ENCODE measurements at regions not wholly inside any gene's neighbourhood (a gene's known extent, or its start where the extent isn't known, plus 50 kb on each side); places are given as distances from the start of the nearest gene placed in this dataset.

GRCh38 chr4:114217150-114217817 lies 237.8 kb upstream of the ARSJ start:
- Mint-ChIP-seq H3K4me1 (no peaks in the 10 kb centered on the region), H3K27ac (no peak overlapping the region), H3K9me3 (ENCODE audit: insufficient read depth) (no peaks in the 10 kb centered on the region), H3K4me3 (no peak overlapping the region), H3K27me3 (no peaks in the 10 kb centered on the region)
- ATAC-seq (ENCODE audit: low read depth) = no peak
- WGBS (ENCODE audit: insufficient coverage) = 95% methylated on average over 7 of the region's 10 CpGs
- H2AFZ ChIP-seq (ENCODE audit: insufficient read depth, low read depth, low read length, poor library complexity, severe bottlenecking) = no peak overlapping the region
- no peaks in the 10 kb centered on the region for H3K36me3 ChIP-seq (replicated peaks in 1 of 2; ENCODE audit: control extremely low read depth in 1 of 2, control insufficient read depth in 1 of 2, extremely low read depth in 1 of 2, insufficient read depth in 2 of 2, low read length in 1 of 2)
- DNase-seq = no peak
- ChIA-PET CTCF (no interaction called here), POLR2A (no interaction called here)
- no peak overlapping the region for H3K9ac ChIP-seq (ENCODE audit: low read length)
- no peak overlapping the region for H3K4me2 ChIP-seq (replicated peaks; ENCODE audit: low read depth, low read length, poor library complexity, severe bottlenecking)
- TF ChIP-seq CTCF (IDR thresholded peaks at IDR 0.05) (no peak), EZH2 (IDR thresholded peaks at IDR 0.05; ENCODE audit: borderline replicate concordance, insufficient read depth, low read depth, low read length, poor library complexity, severe bottlenecking) (no peak)
- H3K4me3 ChIP-seq (ENCODE audit: control extremely low read depth in 1 of 5, extremely low read depth in 1 of 5, insufficient read depth in 1 of 5, low read depth in 2 of 5, low read length in 4 of 5) = no peak overlapping the region
- H3K27me3 ChIP-seq (replicated peaks in 1 of 4; ENCODE audit: control extremely low read depth in 1 of 4, control insufficient read depth in 3 of 4, insufficient read depth in 4 of 4, low read length in 3 of 4) = no peaks in the 10 kb centered on the region
- H3K4me1 ChIP-seq (ENCODE audit: control insufficient read depth in 2 of 2, insufficient read depth in 2 of 2, low read length in 2 of 2) = no peaks in the 10 kb centered on the region
- no peaks in the 10 kb centered on the region for H3K79me2 ChIP-seq (ENCODE audit: control insufficient read depth, insufficient read depth, low read length)
- intact Hi-C loops (cut with micrococcal nuclease) = no loop called here
- H4K20me1 ChIP-seq (ENCODE audit: control insufficient read depth, insufficient read depth, low read length, poor library complexity, severe bottlenecking) = no peaks in the 10 kb centered on the region
- no peak overlapping the region for H3K27ac ChIP-seq (ENCODE audit: low read length in 2 of 2)
- H3K9me3 ChIP-seq (ENCODE audit: control extremely low read depth in 1 of 3, control insufficient read depth in 2 of 3, insufficient read depth in 1 of 3, low read length in 2 of 3) = peaks cover 0 to 4% (median 0%) of the 10 kb centered on the region in 3 donors

- 100% methylated on average over 1 of the region's 1 CpG for WGBS (ENCODE audit: insufficient coverage)
- no peak overlapping the region for H2AFZ ChIP-seq (ENCODE audit: insufficient read depth, low read depth, low read length, poor library complexity, severe bottlenecking)
- no peaks in the 10 kb centered on the region for H3K27me3 ChIP-seq (replicated peaks in 1 of 4; ENCODE audit: control extremely low read depth in 1 of 4, control insufficient read depth in 3 of 4, insufficient read depth in 4 of 4, low read length in 3 of 4)
- no peaks in the 10 kb centered on the region for H3K4me1 ChIP-seq (ENCODE audit: control insufficient read depth in 2 of 2, insufficient read depth in 2 of 2, low read length in 2 of 2)
- H3K4me2 ChIP-seq (replicated peaks; ENCODE audit: low read depth, low read length, poor library complexity, severe bottlenecking) = no peak overlapping the region
- H4K20me1 ChIP-seq (ENCODE audit: control insufficient read depth, insufficient read depth, low read length, poor library complexity, severe bottlenecking) = no peaks in the 10 kb centered on the region
- H3K79me2 ChIP-seq (ENCODE audit: control insufficient read depth, insufficient read depth, low read length) = no peaks in the 10 kb centered on the region
- Mint-ChIP-seq H3K27me3 (no peaks in the 10 kb centered on the region), H3K4me3 (no peak overlapping the region), H3K9me3 (ENCODE audit: insufficient read depth) (no peaks in the 10 kb centered on the region), H3K27ac (no peak overlapping the region), H3K4me1 (no peaks in the 10 kb centered on the region)
- DNase-seq (no peak), ATAC-seq (ENCODE audit: low read depth) (no peak)
- no peak overlapping the region for H3K9ac ChIP-seq (ENCODE audit: low read length)
- no peaks in the 10 kb centered on the region for H3K36me3 ChIP-seq (replicated peaks in 1 of 2; ENCODE audit: control extremely low read depth in 1 of 2, control insufficient read depth in 1 of 2, extremely low read depth in 1 of 2, insufficient read depth in 2 of 2, low read length in 1 of 2)
- H3K27ac ChIP-seq (ENCODE audit: low read length in 2 of 2) = no peak overlapping the region
- POLR2A ChIA-PET = no interaction called here
- no peak overlapping the region for H3K4me3 ChIP-seq (ENCODE audit: control extremely low read depth in 1 of 5, extremely low read depth in 1 of 5, insufficient read depth in 1 of 5, low read depth in 2 of 5, low read length in 4 of 5)
- intact Hi-C loops (cut with micrococcal nuclease) = no loop called here
- TF ChIP-seq EZH2 (IDR thresholded peaks at IDR 0.05; ENCODE audit: borderline replicate concordance, insufficient read depth, low read depth, low read length, poor library complexity, severe bottlenecking) = no peak
- TF ChIP-seq CTCF (IDR thresholded peaks at IDR 0.05) = no peak
- CTCF ChIA-PET = no interaction called here
- H3K9me3 ChIP-seq (ENCODE audit: control extremely low read depth in 1 of 3, control insufficient read depth in 2 of 3, insufficient read depth in 1 of 3, low read length in 2 of 3) = no peaks in the 10 kb centered on the region
Measured at GRCh38 chr4:114223580-114223979, 244.1 kb upstream of the ARSJ start.
